ENCODE measurements at regions not wholly inside any gene's neighbourhood (a gene's known extent, or its start where the extent isn't known, plus 50 kb on each side); places are given as distances from the start of the nearest gene placed in this dataset.

- TF ChIP-seq CTCF (IDR thresholded peaks at IDR 0.05; ENCODE audit: poor library complexity, severe bottlenecking) (no peak), EP300 (conservative IDR thresholded peaks at IDR 0.05; ENCODE audit: poor library complexity, severe bottlenecking) (peak; percentile 92), EZH2 (IDR thresholded peaks at IDR 0.05; ENCODE audit: borderline replicate concordance, insufficient read depth, low read length, poor library complexity, severe bottlenecking) (no peak), POLR2AphosphoS5 (IDR thresholded peaks at IDR 0.05) (peak; percentile 91), MXI1 (conservative IDR thresholded peaks at IDR 0.05; ENCODE audit: poor library complexity, severe bottlenecking) (peak; percentile 53), TAF1 (IDR thresholded peaks at IDR 0.05; ENCODE audit: low read depth) (no peak), RAD21 (conservative IDR thresholded peaks at IDR 0.05) (peak; percentile 61)
Observed at GRCh38 chr6:19369785-19370184, 467.4 kb upstream of the ID4 start.
